Cardiac fibroblast (primary cell): ENCODE measurements at regions not wholly inside any gene's neighbourhood (a gene's known extent, or its start where the extent isn't known, plus 50 kb on each side); places are given as distances from the start of the nearest gene placed in this dataset.

Experiments used
- DNase-seq, 2 donors: peaks; one replicate each; pipeline versions ENCODE4 v3.0.0 to v3.0.0-alpha.2; 2010; ENCODE audit warnings: low read depth in 2 of 2
- H3K4me3 ChIP-seq, 2 donors: replicated peaks in 1 of 2; 1 replicate in 1 of 2; 2 replicates in 1 of 2; pipeline ENCODE4 v1.5.1; 2011; ENCODE audit warnings: low read depth in 2 of 2, low read length in 2 of 2, mild to moderate bottlenecking in 2 of 2, moderate library complexity in 1 of 2
- TF ChIP-seq, protein P1 (sequence below): IDR thresholded peaks from one replicate; pipeline ENCODE4 v1.5.1; 2011; ENCODE audit warnings: low read depth, mild to moderate bottlenecking, low read length, inconsistent platforms

DNA sequence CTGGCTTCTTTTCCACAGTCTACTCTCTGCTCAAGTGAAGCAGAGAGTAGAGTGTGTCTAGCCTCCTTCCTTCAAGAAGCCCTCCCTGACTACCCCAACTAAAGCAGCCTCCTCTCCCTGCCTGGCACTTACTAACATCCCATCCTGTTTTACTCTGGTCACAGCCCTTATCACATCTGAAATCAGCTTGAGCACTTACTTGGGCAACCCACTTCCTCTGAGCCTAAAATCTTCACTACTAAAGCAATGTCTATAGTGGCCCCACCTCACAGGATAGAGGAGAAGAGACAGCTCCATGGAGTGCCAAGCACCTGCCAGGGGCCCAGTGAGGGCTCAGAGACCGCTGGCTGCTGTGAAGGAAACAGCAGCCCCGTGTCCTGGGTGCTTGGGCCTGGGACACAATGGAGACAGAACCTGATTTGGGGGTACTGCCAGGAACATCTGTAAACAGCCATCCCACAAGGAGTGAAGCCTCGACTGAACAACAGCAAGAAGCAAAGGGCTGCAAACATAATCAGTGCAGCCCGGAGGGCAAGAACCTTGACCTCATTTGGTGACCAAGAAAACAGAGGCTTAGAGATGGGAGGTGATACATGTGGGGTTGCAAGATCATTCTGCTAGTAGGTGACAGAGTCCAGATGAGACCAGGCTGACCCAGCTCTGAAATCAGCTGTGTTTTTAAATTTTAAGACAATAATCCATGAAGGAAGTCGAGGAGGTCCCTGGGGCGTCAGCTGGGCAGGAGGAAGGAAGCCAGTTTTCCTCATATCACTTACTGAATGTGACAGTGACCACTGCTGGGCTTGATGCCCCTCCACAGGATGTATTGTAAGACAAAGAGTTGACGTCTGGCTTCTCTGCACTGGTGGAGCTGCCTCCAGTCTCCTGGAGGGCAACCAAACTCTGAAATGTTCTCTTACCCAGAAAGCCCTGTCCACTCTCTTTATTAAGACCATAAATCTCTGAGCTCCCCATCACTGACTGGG, 710.6 kb downstream of the MATN1 start:
- TF ChIP-seq, protein P1, sequence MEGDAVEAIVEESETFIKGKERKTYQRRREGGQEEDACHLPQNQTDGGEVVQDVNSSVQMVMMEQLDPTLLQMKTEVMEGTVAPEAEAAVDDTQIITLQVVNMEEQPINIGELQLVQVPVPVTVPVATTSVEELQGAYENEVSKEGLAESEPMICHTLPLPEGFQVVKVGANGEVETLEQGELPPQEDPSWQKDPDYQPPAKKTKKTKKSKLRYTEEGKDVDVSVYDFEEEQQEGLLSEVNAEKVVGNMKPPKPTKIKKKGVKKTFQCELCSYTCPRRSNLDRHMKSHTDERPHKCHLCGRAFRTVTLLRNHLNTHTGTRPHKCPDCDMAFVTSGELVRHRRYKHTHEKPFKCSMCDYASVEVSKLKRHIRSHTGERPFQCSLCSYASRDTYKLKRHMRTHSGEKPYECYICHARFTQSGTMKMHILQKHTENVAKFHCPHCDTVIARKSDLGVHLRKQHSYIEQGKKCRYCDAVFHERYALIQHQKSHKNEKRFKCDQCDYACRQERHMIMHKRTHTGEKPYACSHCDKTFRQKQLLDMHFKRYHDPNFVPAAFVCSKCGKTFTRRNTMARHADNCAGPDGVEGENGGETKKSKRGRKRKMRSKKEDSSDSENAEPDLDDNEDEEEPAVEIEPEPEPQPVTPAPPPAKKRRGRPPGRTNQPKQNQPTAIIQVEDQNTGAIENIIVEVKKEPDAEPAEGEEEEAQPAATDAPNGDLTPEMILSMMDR = no peak
- DNase-seq = no peak
- no peak overlapping the region for H3K4me3 ChIP-seq

DNA sequence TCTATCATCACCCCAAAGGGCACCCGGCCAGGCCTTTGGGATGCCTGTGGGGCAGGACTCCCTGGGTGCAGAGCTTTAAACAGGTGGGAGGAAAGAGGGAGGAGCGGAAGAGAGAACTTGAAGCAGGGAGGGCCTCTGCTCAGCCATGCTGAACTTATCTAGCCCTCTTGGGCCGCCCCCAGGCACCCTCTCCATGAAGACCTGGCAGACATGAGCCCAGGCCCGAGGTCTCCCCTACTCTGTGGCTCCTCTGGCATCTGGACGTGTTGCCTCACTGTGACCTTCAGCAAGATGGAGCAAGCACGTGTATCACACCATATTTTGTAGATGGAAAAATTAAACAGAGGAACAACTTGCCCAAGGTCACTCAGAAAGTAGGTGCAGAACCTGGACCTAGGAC, 711.4 kb downstream of the MATN1 start:
- DNase-seq = no peak
- TF ChIP-seq, protein P1 = no peak
- no peak overlapping the region for H3K4me3 ChIP-seq

DNA sequence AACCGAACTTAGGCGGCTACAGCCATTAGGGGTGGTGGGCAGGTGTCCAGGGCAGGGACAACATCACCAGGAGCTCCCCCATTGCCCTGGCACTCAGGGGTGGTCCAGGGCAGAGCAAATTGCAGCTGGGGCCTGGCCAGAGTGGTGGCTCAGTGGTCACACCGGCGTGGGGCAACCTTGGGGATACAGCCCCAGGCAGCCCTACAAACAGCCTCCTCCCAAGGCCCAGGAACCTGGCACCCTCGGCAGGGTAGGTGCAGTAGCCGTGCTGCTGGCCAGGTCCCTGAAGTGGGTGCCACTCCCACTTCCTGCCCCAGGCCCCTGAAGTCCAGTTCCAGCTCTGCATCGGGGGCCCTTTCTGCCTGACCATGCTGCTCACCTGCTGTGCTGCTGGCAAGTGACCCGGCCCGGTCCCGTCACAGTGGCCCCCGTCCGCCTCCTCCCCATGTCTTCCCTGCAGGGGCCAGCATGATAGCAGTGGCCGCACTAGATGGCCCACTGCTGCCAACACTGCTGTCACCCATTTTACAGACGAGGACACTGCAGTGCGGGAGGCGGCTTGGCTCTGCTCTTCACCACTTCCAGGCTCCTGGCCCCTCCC, 712.8 kb downstream of the MATN1 start:
- TF ChIP-seq, protein P1 = no peak
- no peak for DNase-seq
- no peak overlapping the region for H3K4me3 ChIP-seq

DNA sequence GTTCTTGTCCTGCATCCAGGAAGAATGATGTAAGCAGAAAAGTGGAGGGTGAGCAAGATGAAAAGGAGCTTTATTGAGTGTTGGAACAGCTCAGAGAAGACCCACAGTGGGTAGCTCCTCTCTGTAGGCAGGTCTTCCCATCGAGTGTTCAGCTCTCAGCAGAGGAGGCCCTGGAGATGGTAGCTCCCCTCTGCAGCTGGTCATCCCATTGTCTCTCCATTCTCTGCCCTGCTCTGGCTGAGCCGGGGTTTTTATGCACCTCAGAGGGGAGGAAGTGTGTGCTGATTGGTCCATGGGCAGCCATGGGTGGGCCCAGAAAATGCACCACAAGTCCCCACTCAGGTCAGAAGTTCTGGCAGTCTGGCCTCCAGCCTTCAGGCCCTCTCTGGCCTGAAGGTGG, 713.7 kb downstream of the MATN1 start:
- TF ChIP-seq, protein P1 = no peak
- DNase-seq = no peak
- H3K4me3 ChIP-seq = no peak overlapping the region

DNA sequence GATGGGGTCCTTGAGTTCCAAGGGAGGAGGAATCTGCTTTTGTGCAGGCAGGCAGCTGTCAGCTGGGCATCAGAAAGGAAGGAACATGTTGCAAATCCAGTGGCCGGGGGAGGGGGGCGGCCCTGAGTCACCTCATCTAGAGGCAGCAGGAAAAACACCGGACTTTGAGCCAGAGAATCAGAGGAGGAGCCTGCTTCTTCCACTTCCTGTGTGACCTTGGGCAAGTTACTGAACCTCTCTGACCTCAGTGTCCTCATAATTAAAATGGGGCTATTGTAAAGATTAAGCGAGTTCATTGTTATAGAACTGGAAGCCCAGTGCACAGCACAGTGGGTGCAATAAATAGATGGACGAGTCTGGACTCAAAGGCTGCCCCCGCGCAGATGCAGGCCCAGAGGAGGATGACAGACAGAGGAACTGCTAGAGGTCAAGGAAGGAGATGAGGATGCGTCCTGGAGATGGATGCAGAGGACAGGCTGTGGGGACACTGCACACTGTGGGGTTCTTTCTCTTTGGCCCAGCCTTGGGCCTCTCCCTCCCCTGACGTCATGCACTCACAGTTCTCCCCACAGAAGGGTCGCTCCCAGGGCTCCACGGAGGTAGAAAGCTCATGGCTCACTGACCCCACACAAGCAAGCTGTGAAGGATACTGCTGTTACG, 714.3 kb downstream of the MATN1 start:
- TF ChIP-seq, protein P1 = no peak
- no peak overlapping the region for H3K4me3 ChIP-seq
- no peak for DNase-seq

DNA sequence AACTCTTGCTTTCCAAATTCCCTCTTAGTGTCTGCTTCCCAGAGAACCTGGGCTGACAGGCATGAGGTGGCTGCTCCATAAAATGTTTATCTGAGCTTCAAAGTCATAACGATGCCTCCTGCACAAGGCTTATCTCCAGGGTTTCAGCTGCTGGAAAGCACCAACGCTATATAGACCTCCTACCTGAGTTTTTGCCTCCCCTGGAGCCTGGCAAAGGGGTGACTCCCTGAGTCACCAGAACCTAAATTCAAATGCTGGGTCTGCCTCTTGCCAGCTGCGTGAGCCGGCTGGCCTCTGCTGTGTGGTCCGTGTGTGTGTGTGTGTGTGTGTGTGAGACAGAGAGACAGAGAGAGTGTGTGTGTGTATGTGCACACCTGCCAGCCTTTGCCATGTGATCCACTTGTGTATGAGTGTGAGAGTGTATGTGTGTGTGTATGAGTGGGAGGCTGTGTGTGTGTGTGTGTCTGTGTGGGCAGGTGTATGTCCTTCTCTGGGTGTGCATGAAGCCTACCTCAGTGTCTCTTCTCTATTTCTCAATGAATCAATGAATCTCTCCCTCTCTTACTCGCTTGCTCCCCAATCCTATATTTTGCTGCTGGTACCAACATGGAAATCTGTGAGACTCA, 714.9 kb downstream of the MATN1 start:
- TF ChIP-seq, protein P1 = no peak
- H3K4me3 ChIP-seq = no peak overlapping the region
- no peak for DNase-seq
